Endodermal cell (in vitro differentiated cells): ENCODE measurements at regions not wholly inside any gene's neighbourhood (a gene's known extent, or its start where the extent isn't known, plus 50 kb on each side); places are given as distances from the start of the nearest gene placed in this dataset.
"Not testable (repeated sequence)": the region's sequence is repeated elsewhere in the genome, so short reads cannot be mapped to it uniquely, and the experiment has no call there.

ENCODE experiments used
- DNase-seq: peaks from one replicate; pipeline ENCODE4 v3.0.0-alpha.2; 2017
- H3K27ac ChIP-seq: 2 replicates; pipeline ENCODE4 v1.5.1; 2013; ENCODE audit warnings: mild to moderate bottlenecking, low read depth, low read length, moderate library complexity
- H3K27me3 ChIP-seq: 2 replicates; pipeline ENCODE4 v1.6.1; 2013; ENCODE audit warnings: mild to moderate bottlenecking, low read length, moderate library complexity; ENCODE audit not compliant: insufficient read depth, control insufficient read depth, poor library complexity, severe bottlenecking
- H3K36me3 ChIP-seq: 2 replicates; pipeline ENCODE4 v1.7.0; 2013; ENCODE audit warnings: mild to moderate bottlenecking, low read length, moderate library complexity; ENCODE audit not compliant: control insufficient read depth, insufficient read depth
- H3K4me1 ChIP-seq: one replicate; pipeline ENCODE4 v1.7.0; 2013; ENCODE audit warnings: low read length; ENCODE audit not compliant: control insufficient read depth, insufficient read depth
- H3K4me3 ChIP-seq: 2 replicates; pipeline ENCODE4 v1.5.1; 2013; ENCODE audit warnings: mild to moderate bottlenecking, low read length, moderate library complexity
- H3K9ac ChIP-seq: 2 replicates; pipeline ENCODE4 v1.6.1; 2013; ENCODE audit warnings: mild to moderate bottlenecking, low read length, moderate library complexity; ENCODE audit not compliant: poor library complexity, severe bottlenecking; ENCODE audit errors: extremely low read depth
- H3K9me3 ChIP-seq: 2 replicates; pipeline ENCODE4 v1.6.1; 2013; ENCODE audit warnings: mild to moderate bottlenecking, low read length, moderate library complexity; ENCODE audit not compliant: control insufficient read depth
- H3K27ac Mint-ChIP-seq: 2 replicates; pipeline ENCODE4 v1.8.0; 2020; ENCODE audit warnings: mixed read lengths
- H3K27me3 Mint-ChIP-seq: 2 replicates; pipeline ENCODE4 v1.8.0; 2021; ENCODE audit warnings: mild to moderate bottlenecking, mixed read lengths; ENCODE audit not compliant: insufficient read depth
- H3K36me3 Mint-ChIP-seq: 2 replicates; pipeline ENCODE4 v1.8.0; 2020; ENCODE audit warnings: low read depth, mixed read lengths
- H3K4me1 Mint-ChIP-seq: 2 replicates; pipeline ENCODE4 v1.8.0; 2020; ENCODE audit warnings: mixed read lengths
- H3K4me3 Mint-ChIP-seq: 2 replicates; pipeline ENCODE4 v1.8.0; 2020; ENCODE audit warnings: mild to moderate bottlenecking, moderate library complexity, mixed read lengths
- H3K9me3 Mint-ChIP-seq: 2 replicates; pipeline ENCODE4 v1.8.0; 2020; ENCODE audit warnings: mild to moderate bottlenecking, mixed read lengths
- CTCF ChIP-seq: fragments of 200-600 bp; sonication (generic); conservative IDR thresholded peaks from 2 replicates; pipeline ENCODE4 v1.5.0; 2021; ENCODE audit warnings: antibody characterized with exemption, mild to moderate bottlenecking
- WGBS, 2 experiments: methylation state at CpG; one replicate each; pipeline versions ENCODE4 v1.1.5 to v1.1.7; 2013; ENCODE audit warnings: missing lambda C conversion rate in 2 of 2, mixed read lengths in 1 of 2; ENCODE audit not compliant: insufficient coverage in 1 of 2, insufficient read length in 1 of 2; 5-methylcytosine and 5-hydroxymethylcytosine counted together

DNA sequence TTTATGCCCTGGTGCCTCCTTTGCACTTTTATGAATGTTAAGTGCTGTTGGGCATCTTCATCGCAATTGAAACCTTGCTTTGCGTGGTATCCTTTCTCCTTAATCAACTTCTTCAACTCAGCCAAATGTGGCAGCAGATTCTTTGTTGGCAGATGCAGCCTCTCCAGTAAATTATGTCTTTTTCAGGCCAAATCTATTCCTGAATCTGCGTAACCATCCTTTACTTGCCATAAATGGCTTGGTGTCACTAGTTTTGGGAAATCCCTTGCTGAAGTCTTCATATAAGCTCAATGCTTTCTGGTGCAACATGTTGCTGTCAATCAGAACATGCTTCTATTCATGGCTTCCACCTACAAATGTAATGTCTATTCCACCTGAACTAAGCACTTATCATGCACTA is 457.5 kb downstream of the FGF13 start:
- peaks cover 3% of the 10 kb centered on the region for H3K36me3 Mint-ChIP-seq
- WGBS, 2 experiments: 92 to 100% methylated on average over 1 to 3 of the region's 3 CpGs

GRCh38 chrX:138255373-138255772 is 456.1 kb downstream of the FGF13 start:
- WGBS, 2 experiments: 96 to 100% methylated on average over 3 to 6 of the region's 6 CpGs
- peaks cover 11% of the 10 kb centered on the region for H3K36me3 Mint-ChIP-seq
- H3K27ac Mint-ChIP-seq: no peak overlapping the region
- H3K27me3 Mint-ChIP-seq: no peaks in the 10 kb centered on the region
- no peak for DNase-seq
- TF ChIP-seq CTCF: no peak
- Histone ChIP-seq H3K4me1 (no peaks in the 10 kb centered on the region), H3K27ac (no peak overlapping the region), H3K4me3 (no peak overlapping the region), H3K27me3 (no peaks in the 10 kb centered on the region), H3K9me3 (no peaks in the 10 kb centered on the region), H3K9ac (no peak overlapping the region), H3K36me3 (peaks cover 11% of the 10 kb centered on the region)
- H3K4me1 Mint-ChIP-seq: peaks cover 42% of the 10 kb centered on the region
- H3K4me3 Mint-ChIP-seq: no peak overlapping the region
- H3K9me3 Mint-ChIP-seq: peaks cover 13% of the 10 kb centered on the region

More for the DNA sequence above, 457.5 kb downstream of the FGF13 start:
- H3K27me3 Mint-ChIP-seq: no peaks in the 10 kb centered on the region
- H3K4me3 Mint-ChIP-seq: no peak overlapping the region
- H3K9ac ChIP-seq: no peak overlapping the region
- TF ChIP-seq CTCF: no peak
- H3K4me1 ChIP-seq: no peaks in the 10 kb centered on the region
- H3K4me3 ChIP-seq: no peak overlapping the region
- no peak for DNase-seq
- peaks cover 7% of the 10 kb centered on the region for H3K9me3 Mint-ChIP-seq
- no peaks in the 10 kb centered on the region for H3K9me3 ChIP-seq
- H3K27me3 ChIP-seq: no peaks in the 10 kb centered on the region
- peaks cover 31% of the 10 kb centered on the region for H3K4me1 Mint-ChIP-seq
- no peak overlapping the region for H3K27ac ChIP-seq
- no peak overlapping the region for H3K27ac Mint-ChIP-seq
- H3K36me3 ChIP-seq: peaks cover 11% of the 10 kb centered on the region

DNA sequence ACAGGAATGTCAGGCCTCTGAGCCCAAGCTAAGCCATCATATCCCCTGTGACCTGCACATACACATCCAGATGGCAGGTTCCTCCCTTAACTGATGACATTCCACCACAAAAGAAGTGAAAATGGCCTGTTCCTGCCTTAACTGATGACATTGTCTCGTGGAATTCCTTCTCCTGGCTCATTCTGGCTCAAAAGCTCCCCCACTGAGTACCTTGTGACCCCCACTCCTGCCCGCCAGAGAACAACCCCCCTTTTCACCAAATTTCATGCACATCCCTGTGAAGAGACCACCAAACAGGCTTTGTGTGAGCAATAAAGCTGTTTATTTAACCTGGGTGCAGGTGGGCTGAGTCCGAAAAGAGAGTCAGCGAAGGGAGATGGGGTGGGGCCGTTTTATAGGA is 447.4 kb downstream of the FGF13 start:
- DNase-seq: peak; percentile 67
- not testable (repeated sequence) for H3K27me3 ChIP-seq, H3K27me3 Mint-ChIP-seq, H3K9me3 ChIP-seq, H3K27ac Mint-ChIP-seq, H3K36me3 ChIP-seq, H3K27ac ChIP-seq, H3K4me1 ChIP-seq, H3K4me3 Mint-ChIP-seq
- H3K4me1 Mint-ChIP-seq: peaks cover 47% of the 10 kb centered on the region
- 16% methylated on average over 5 of the region's 5 CpGs; no CpG with 5 or more reads in 1 of the 2 experiments for WGBS, 2 experiments
- peaks cover 26% of the 10 kb centered on the region for H3K36me3 Mint-ChIP-seq
- H3K9me3 Mint-ChIP-seq: peaks cover 36% of the 10 kb centered on the region
- Histone ChIP-seq H3K9ac (peak overlapping the region; percentile 25), H3K4me3 (peak overlapping the region; percentile 81)

DNA sequence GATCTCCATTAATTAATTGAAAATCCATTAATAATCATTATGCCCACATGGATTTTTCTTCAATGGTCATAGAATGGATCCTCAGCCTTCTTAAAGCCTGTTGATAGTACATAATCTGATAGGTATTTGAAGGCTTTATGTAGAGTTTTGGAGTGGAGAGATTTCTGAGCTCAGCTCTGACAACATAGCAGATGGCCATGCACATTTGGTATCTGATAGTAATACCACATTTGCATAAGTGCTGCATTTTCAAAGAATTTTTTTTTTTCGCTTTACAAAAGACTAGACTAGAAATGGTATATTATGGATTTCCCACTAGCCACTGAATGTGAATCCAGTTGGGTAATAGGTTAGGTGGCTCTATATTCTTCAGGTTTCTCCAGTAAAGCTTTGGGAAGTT is 440.6 kb downstream of the FGF13 start:
- H3K9me3 Mint-ChIP-seq: peaks cover 51% of the 10 kb centered on the region
- DNase-seq: no peak
- Histone ChIP-seq H3K4me1 (peaks cover 5% of the 10 kb centered on the region), H3K4me3 (peak overlapping the region; percentile 64), H3K9me3 (peaks cover 4% of the 10 kb centered on the region), H3K36me3 (peaks cover 27% of the 10 kb centered on the region), H3K27ac (no peak overlapping the region), H3K9ac (no peak overlapping the region), H3K27me3 (no peaks in the 10 kb centered on the region)
- no peak for TF ChIP-seq CTCF
- H3K4me3 Mint-ChIP-seq: no peak overlapping the region
- H3K27me3 Mint-ChIP-seq: no peaks in the 10 kb centered on the region
- WGBS, 2 experiments: 89% methylated on average over 1 of the region's 1 CpG; no CpG with 5 or more reads in 1 of the 2 experiments
- H3K4me1 Mint-ChIP-seq: peaks cover 12% of the 10 kb centered on the region
- H3K36me3 Mint-ChIP-seq: peaks cover 35% of the 10 kb centered on the region
- no peak overlapping the region for H3K27ac Mint-ChIP-seq

GRCh38 chrX:138282598-138283150 is 428.8 kb downstream of the FGF13 start:
- not testable (repeated sequence) for H3K36me3 ChIP-seq, H3K27ac ChIP-seq, DNase-seq, H3K9ac ChIP-seq, H3K4me3 Mint-ChIP-seq, H3K4me3 ChIP-seq, H3K27ac Mint-ChIP-seq, H3K27me3 Mint-ChIP-seq, H3K9me3 ChIP-seq, H3K27me3 ChIP-seq, H3K4me1 ChIP-seq
- Mint-ChIP-seq H3K9me3 (peaks cover 43% of the 10 kb centered on the region), H3K36me3 (peaks cover 24% of the 10 kb centered on the region), H3K4me1 (peaks cover 24% of the 10 kb centered on the region)
- WGBS, 2 experiments: 89 to 100% methylated on average over 2 to 27 of the region's 31 CpGs
